D721Med (cell line): ENCODE measurements at regions not wholly inside any gene's neighbourhood (a gene's known extent, or its start where the extent isn't known, plus 50 kb on each side); places are given as distances from the start of the nearest gene placed in this dataset.

ENCODE experiments used
- DNase-seq: peaks from one replicate; pipeline ENCODE4 v3.0.0; 2011; ENCODE audit warnings: low spot score; ENCODE audit not compliant: insufficient read length
- FAIRE-seq: peaks from 2 replicates; lab custom pipeline; 2011; peaks lifted over from hg19 to GRCh38; lab: Jason Lieb, UNC
- TF ChIP-seq, protein P1 (sequence below): IDR thresholded peaks from 2 replicates; pipeline ENCODE4 v1.5.1; 2012; ENCODE audit warnings: mild to moderate bottlenecking, control low read depth; ENCODE audit not compliant: insufficient read depth; ENCODE audit errors: missing control alignments

DNA sequence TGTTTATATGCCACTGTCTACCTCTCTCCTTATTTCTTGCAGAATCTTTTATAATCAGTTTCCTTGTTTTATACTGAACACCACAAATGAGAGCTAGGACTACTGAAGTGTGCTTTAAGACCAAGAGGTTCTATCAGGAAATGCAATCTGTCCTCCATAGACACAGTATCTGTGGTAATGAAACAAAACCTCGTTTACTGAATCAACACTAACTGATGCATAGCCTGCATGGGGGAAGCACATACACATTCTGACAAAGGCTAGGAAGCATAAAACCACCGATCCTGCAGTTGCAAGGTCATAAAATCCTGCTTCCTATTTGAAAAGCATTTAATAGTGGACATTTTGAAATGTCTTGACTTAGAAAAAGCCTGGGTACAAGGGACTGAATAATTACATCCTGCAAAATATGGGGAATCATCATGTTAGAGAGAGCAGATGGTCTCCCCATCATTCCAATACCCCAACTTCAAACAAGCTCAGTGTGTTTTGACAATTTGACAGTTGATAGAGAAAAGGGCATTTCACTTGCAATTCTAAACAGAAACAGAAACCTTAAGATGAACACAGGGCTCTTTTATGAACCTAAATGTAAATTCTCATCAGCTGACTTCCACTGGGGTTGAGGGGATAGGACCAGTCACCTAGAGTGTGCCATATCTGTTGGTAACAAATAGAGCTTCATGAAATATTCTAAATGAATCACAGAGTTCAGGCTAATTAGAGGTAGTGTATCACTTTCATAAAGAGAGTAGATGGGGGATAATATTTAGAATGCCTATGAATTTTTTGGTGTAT, 1845.6 kb upstream of the PIK3C3 start:
- FAIRE-seq, result no peak
- TF ChIP-seq, protein P1, sequence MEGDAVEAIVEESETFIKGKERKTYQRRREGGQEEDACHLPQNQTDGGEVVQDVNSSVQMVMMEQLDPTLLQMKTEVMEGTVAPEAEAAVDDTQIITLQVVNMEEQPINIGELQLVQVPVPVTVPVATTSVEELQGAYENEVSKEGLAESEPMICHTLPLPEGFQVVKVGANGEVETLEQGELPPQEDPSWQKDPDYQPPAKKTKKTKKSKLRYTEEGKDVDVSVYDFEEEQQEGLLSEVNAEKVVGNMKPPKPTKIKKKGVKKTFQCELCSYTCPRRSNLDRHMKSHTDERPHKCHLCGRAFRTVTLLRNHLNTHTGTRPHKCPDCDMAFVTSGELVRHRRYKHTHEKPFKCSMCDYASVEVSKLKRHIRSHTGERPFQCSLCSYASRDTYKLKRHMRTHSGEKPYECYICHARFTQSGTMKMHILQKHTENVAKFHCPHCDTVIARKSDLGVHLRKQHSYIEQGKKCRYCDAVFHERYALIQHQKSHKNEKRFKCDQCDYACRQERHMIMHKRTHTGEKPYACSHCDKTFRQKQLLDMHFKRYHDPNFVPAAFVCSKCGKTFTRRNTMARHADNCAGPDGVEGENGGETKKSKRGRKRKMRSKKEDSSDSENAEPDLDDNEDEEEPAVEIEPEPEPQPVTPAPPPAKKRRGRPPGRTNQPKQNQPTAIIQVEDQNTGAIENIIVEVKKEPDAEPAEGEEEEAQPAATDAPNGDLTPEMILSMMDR, result no peak
- DNase-seq, result no peak

- no peak for FAIRE-seq
- TF ChIP-seq, protein P1, result no peak
Measured at GRCh38 chr18:40108596-40108995, 1846.4 kb upstream of the PIK3C3 start.

GRCh38 chr18:40102903-40103302, 1852.1 kb upstream of the PIK3C3 start:
- TF ChIP-seq, protein P1, result no peak
- FAIRE-seq (no peak), DNase-seq (no peak)

More at GRCh38 chr18:40108596-40108995, 1846.4 kb upstream of the PIK3C3 start:
- no peak for DNase-seq

DNA sequence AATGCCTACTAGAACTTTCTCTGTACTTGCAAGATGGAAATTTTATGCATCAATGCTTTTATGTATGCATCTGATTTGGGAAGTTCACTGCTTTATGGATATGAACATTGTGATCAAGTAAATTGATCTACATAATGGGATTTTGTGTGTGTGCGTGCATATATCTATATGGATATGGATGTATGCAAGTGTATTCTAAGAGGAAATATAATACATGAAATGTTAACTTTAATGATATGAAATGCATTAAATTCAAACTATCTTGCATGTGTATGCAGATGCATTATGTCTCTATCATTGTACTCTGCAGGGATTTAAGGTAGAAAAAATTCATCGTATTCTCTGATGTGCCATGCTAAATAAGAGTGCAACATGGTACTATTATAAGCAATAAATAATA, 1855.4 kb upstream of the PIK3C3 start:
- no peak for FAIRE-seq
- DNase-seq, result no peak
- TF ChIP-seq, protein P1, result no peak

DNA sequence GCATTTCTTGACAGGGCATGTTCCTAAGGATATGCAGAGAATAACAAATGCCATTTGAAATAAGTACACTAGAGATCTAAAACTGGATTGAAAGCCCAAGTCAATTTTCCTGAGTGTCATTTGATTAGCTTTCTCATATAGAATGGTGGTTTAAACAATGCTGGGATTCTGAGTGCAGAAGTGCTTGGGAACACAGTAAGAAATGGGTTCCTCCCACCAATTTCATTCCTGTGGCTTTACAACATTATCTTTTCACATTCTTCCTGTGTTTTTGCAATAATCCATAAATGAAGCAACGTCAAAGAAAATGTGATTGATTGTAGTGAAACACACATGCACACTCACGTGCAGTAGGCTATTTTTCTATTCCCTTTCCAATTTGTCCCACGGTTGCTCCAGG, 1858.4 kb upstream of the PIK3C3 start:
- TF ChIP-seq, protein P1, result no peak
- peak; percentile 51 for FAIRE-seq
- DNase-seq, result no peak

DNA sequence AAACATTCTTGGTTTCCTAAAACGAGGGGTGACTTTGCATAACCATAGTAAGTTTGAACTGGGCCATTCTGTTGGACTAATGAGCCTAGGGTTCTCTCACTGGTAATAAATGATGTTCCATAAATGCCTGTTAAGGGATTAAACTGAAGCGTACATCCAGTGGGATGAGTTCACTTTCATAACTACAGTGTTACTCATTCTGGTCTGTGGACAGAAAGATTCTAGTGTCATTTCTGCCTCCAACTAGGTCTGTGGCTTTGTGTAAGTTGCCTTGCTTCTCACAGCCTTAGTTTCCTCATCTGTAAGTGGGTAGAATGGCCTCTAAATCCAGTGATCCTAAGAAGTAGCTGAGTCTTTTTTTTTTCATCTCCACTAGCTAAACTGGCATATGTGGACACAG, 1860.6 kb upstream of the PIK3C3 start:
- FAIRE-seq, result no peak
- TF ChIP-seq, protein P1, result no peak

GRCh38 chr18:40088130-40088529, 1866.9 kb upstream of the PIK3C3 start:
- TF ChIP-seq, protein P1, result no peak
- DNase-seq (no peak), FAIRE-seq (no peak)

More for the DNA sequence above, 1860.6 kb upstream of the PIK3C3 start:
- DNase-seq, result no peak
